Activated naive CD8-positive, alpha-beta T cell treated with anti-CD3 and anti-CD28 coated beads, Interleukin-2, amount 50 U/mL, for 24 hours (primary cell): ENCODE measurements at regions not wholly inside any gene's neighbourhood (a gene's known extent, or its start where the extent isn't known, plus 50 kb on each side); places are given as distances from the start of the nearest gene placed in this dataset.
"Not testable (repeated sequence)": the region's sequence is repeated elsewhere in the genome, so short reads cannot be mapped to it uniquely, and the experiment has no call there.

ENCODE experiments used
- ATAC-seq: fragments of 150-1000 bp; cut with Tn5 transposase; one replicate; pipeline ENCODE4 v1.10.0; 2021
- DNase-seq: peaks from one replicate; pipeline ENCODE4 v3.0.0; 2021
- H3K27ac Mint-ChIP-seq: one replicate; pipeline ENCODE4 v1.8.0; 2021; ENCODE audit warnings: mild to moderate bottlenecking, mixed read lengths
- H3K27me3 Mint-ChIP-seq: one replicate; pipeline ENCODE4 v1.8.0; 2021; ENCODE audit warnings: mixed read lengths
- H3K36me3 Mint-ChIP-seq: one replicate; pipeline ENCODE4 v1.8.0; 2021; ENCODE audit warnings: low read depth, mixed read lengths
- H3K4me1 Mint-ChIP-seq: one replicate; pipeline ENCODE4 v1.8.0; 2021; ENCODE audit warnings: mixed read lengths
- H3K4me3 Mint-ChIP-seq: one replicate; pipeline ENCODE4 v1.8.0; 2021; ENCODE audit warnings: mild to moderate bottlenecking, moderate library complexity, mixed read lengths
- H3K9me3 Mint-ChIP-seq: one replicate; pipeline ENCODE4 v1.8.0; 2021; ENCODE audit warnings: mixed read lengths

DNA sequence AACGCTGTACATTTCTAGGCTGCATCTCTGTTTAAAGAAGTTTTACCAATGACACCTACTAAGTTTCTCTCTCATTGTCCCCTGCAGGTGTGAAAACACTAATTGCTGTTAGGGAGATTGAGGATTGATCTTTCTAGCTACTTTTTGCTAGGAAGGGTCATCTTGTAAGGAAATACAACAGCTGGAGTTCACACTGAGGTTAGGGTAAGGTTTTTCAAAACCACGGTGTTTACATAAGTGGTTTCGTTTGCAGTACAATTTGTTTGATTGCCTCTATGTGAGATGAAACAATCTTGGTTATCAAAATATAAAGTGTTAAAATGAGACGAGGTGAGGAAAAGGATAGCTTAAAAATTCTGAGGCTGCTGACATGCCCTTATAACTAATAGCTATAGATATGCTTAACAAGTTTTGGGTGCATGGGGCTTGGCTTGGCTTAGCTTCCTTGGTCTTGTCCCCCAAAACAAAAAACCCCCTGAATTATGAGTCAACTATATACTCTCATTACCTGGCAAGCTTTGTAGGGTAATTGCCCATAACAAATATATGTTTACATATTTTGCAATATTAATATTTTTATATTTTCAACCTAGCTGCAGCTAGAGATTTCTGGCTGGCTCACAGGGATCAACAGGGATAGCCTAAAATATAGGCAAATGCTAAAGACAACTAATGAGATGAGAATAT is 112.0 kb downstream of the RBMY1D start:
- not testable (repeated sequence) for H3K4me1 Mint-ChIP-seq, H3K9me3 Mint-ChIP-seq, H3K36me3 Mint-ChIP-seq, H3K27me3 Mint-ChIP-seq, DNase-seq, H3K4me3 Mint-ChIP-seq, H3K27ac Mint-ChIP-seq, ATAC-seq

DNA sequence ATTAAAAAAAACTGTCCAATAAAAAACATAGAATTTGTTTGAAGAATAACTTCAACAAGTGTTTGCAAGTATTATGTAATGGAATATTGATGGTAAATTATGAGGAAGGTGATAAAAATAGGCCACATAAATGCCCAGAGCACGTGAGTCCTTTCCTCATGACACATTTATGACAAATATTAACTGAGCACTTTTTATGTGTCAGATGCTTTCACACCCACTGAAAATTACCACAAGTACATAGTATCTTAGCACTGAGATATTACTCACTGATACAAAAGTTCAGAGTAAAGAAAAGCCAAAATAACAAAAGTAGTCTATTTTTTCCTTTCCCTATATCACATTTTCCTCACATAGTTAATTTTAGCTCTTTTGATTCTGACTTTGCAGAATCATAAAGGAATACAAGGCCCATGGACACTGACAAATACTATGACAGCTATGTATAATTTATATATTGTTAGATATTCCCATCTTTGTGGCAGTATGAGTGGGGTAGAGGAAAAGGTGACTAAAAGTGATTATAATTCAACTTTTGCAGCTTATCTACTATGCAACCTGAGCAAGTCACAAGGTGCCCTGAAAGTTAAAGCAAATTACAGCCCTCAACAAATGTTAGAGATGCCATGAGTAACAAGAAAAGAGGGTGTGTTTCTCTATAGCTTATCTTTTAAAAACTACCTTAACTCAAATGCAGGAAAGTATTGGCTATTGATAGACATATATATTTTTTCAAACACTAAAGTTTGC is 80.7 kb downstream of the RBMY1D start:
- H3K27ac Mint-ChIP-seq: no peak overlapping the region
- peaks cover 2% of the 10 kb centered on the region for H3K4me1 Mint-ChIP-seq
- DNase-seq: no peak
- no peaks in the 10 kb centered on the region for H3K9me3 Mint-ChIP-seq
- no peak overlapping the region for H3K4me3 Mint-ChIP-seq
- no peaks in the 10 kb centered on the region for H3K27me3 Mint-ChIP-seq
- ATAC-seq: peak; percentile 28
- H3K36me3 Mint-ChIP-seq: no peaks in the 10 kb centered on the region

DNA sequence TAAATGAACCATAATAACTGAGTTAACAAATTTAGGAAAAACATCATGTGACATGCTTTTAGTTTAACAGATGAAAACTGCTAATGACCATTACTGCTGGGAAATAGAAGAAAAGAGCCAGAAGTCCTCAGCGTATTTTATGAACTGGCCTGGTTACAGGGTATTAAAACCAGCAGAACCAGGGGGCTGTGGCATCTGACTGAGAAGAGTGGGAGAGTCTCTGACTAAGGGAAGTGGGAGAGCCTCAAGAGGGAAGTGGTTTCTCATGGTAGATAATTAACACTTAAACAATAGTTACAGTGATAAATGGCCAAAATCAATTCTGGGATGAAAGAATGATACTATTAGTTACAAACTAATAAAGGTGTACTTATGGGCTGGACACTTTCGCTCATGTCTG is 79.8 kb downstream of the RBMY1D start:
- Mint-ChIP-seq H3K27me3 (no peaks in the 10 kb centered on the region), H3K9me3 (no peaks in the 10 kb centered on the region), H3K36me3 (no peaks in the 10 kb centered on the region), H3K4me1 (peaks cover 2% of the 10 kb centered on the region), H3K27ac (no peak overlapping the region), H3K4me3 (no peak overlapping the region)
- DNase-seq (no peak), ATAC-seq (no peak)

DNA sequence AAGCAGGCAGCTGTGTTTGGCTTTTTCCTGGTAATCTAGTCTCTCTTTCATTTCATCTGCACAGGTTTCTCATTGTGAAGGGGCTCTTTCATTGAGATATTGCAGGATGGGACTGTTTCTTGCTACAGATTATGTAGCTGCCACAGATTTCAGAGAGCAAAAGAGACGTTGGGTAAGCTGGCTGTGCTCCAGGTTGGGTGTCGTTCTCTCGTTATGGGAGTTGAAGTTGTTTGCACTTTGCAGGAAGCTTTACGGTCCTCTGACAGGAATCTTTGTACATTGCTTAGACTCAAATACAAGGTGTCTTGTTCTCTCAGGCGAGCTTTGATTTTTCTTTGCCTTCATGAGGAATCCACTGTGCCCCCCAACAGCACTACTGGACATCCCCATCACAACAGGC is 72.4 kb downstream of the RBMY1D start:
- Mint-ChIP-seq H3K4me1 (no peaks in the 10 kb centered on the region), H3K27ac (no peak overlapping the region), H3K36me3 (no peaks in the 10 kb centered on the region), H3K9me3 (no peaks in the 10 kb centered on the region), H3K27me3 (no peaks in the 10 kb centered on the region), H3K4me3 (no peak overlapping the region)
- ATAC-seq (no peak), DNase-seq (no peak)

DNA sequence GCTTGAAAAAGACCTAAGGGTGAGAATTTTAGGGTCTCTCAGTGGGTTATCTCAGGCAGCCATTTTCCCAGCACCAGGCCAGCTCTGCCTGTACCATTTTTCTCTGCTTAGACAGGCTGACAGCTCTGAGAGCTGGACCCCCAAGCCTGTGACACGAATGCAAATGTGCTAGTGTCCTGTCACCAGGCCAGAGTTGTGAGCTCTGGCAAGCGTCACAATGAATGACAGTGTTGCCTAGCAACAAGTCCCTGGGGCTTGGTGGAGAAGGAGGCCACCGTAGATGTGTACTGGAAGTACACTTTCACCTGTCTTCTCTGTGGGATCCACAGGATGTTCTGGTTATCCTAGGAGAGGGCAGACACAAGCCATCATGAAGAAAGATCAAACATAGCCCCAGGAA is 66.7 kb downstream of the RBMY1D start:
- Mint-ChIP-seq H3K27ac (no peak overlapping the region), H3K4me3 (no peak overlapping the region), H3K9me3 (no peaks in the 10 kb centered on the region), H3K4me1 (no peaks in the 10 kb centered on the region), H3K36me3 (no peaks in the 10 kb centered on the region), H3K27me3 (no peaks in the 10 kb centered on the region)
- DNase-seq: no peak
- no peak for ATAC-seq
